Activated CD4-positive, alpha-beta T cell treated with anti-CD3 and anti-CD28 coated beads, Interleukin-2, amount 10 ng/mL, durations not matched to agents 7 days and 5 days (primary cell): ENCODE measurements at regions not wholly inside any gene's neighbourhood (a gene's known extent, or its start where the extent isn't known, plus 50 kb on each side); places are given as distances from the start of the nearest gene placed in this dataset.

Experiments
- CTCF ChIA-PET: fragments of 350-600 bp; sonication (Branson Sonifier 250); formaldehyde crosslinking; loops from one replicate; lab custom pipeline; 2021; ENCODE audit warnings: antibody characterized with exemption; lab: Charles Lee
- POLR2A ChIA-PET: fragments of 350-600 bp; sonication (Branson Sonifier 250); formaldehyde crosslinking; loops from one replicate; lab custom pipeline; 2021; ENCODE audit warnings: antibody characterized with exemption; lab: Charles Lee
- DNase-seq: peaks from one replicate; pipeline ENCODE4 v3.0.0-alpha.2; 2020
- H3K27ac Mint-ChIP-seq: one replicate; pipeline ENCODE4 v1.8.0; 2021; ENCODE audit warnings: mild to moderate bottlenecking, moderate library complexity, mixed read lengths
- H3K27me3 Mint-ChIP-seq: one replicate; pipeline ENCODE4 v1.8.0; 2021; ENCODE audit warnings: mixed read lengths
- H3K36me3 Mint-ChIP-seq: one replicate; pipeline ENCODE4 v1.8.0; 2021; ENCODE audit warnings: low read depth, mixed read lengths
- H3K4me1 Mint-ChIP-seq: one replicate; pipeline ENCODE4 v1.8.0; 2021; ENCODE audit warnings: mixed read lengths
- H3K4me3 Mint-ChIP-seq: one replicate; pipeline ENCODE4 v1.8.0; 2021; ENCODE audit warnings: mild to moderate bottlenecking, moderate library complexity, mixed read lengths
- H3K9me3 Mint-ChIP-seq: one replicate; pipeline ENCODE4 v1.8.0; 2021; ENCODE audit warnings: mixed read lengths

DNA sequence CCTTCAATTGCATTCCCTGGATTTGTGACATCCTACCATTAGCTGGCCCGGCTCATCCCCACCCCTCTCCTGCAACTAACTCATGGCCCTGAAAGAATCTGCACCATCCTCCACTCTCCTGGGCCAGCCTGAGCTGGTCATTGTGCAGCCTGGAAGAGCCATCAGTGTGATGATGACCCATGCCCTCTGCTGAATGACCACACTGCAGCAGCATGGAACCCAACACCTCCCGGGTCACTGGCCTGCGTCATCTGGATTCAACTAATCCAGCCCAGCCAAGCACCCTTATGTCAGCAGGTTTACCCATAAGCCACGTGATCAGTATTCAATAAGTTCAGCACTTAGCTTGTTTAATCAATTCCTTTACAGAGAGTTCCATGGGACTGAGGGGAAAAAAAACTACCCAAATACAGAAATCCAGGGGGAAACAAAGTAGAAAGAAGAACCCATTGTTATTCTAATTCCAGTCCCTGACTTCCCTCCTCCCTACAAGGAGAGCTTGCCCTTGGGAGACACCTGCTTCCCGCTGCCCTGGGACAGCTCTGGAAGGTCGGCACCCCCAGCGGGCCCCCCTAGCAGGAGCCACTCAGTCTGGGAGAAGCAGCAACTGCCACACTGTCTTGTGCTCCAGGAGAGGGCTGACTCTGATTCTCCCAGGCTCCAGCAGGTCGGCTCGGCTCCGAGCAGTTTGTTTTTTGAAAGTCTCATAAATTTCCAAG lies 309.1 kb upstream of the TLE3 start:
- Mint-ChIP-seq H3K9me3 (no peaks in the 10 kb centered on the region), H3K27ac (no peak overlapping the region), H3K36me3 (no peaks in the 10 kb centered on the region), H3K4me1 (no peaks in the 10 kb centered on the region), H3K27me3 (peaks cover 23% of the 10 kb centered on the region), H3K4me3 (no peak overlapping the region)
- DNase-seq: no peak
- CTCF ChIA-PET: interaction anchor here (1.3 to 1.9 kb wide), 3 partner anchors 13 to 81 kb away, joined by 3 to 4 read pairs (median 4); no protein-coding TSS in a partner anchor
- POLR2A ChIA-PET: no interaction called here

DNA sequence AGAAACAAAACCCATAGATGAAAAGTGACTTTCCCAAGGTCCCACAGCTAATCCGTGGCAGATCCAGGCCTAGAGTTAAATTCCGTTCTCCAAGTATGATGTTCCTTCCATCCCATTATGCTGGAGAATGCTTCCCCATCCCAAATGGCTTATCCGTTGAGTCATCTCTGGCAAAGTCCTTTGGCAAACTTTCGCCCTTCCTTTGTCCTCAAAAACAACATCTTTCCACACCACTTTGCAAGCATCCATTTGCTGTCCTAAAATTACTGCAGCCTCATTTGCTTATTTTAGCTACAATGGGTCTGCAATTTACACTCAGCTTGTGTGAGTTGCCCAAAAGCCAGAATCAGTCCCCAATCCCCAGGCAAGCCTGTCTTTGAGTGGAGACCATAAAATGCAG lies 304.0 kb upstream of the TLE3 start:
- H3K9me3 Mint-ChIP-seq: no peaks in the 10 kb centered on the region
- no peak overlapping the region for H3K4me3 Mint-ChIP-seq
- H3K27me3 Mint-ChIP-seq: peaks cover 24% of the 10 kb centered on the region
- no peak for DNase-seq
- no peaks in the 10 kb centered on the region for H3K36me3 Mint-ChIP-seq
- CTCF ChIA-PET: no interaction called here
- POLR2A ChIA-PET: no interaction called here
- no peaks in the 10 kb centered on the region for H3K4me1 Mint-ChIP-seq
- no peak overlapping the region for H3K27ac Mint-ChIP-seq

- Mint-ChIP-seq H3K9me3 (no peaks in the 10 kb centered on the region), H3K27me3 (peaks cover 28% of the 10 kb centered on the region), H3K36me3 (no peaks in the 10 kb centered on the region), H3K4me3 (no peak overlapping the region), H3K4me1 (no peaks in the 10 kb centered on the region), H3K27ac (no peak overlapping the region)
- DNase-seq: no peak
- ChIA-PET POLR2A (no interaction called here), CTCF (no interaction called here)
Observed at GRCh38 chr15:70400766-70401541, 303.2 kb upstream of the TLE3 start.

DNA sequence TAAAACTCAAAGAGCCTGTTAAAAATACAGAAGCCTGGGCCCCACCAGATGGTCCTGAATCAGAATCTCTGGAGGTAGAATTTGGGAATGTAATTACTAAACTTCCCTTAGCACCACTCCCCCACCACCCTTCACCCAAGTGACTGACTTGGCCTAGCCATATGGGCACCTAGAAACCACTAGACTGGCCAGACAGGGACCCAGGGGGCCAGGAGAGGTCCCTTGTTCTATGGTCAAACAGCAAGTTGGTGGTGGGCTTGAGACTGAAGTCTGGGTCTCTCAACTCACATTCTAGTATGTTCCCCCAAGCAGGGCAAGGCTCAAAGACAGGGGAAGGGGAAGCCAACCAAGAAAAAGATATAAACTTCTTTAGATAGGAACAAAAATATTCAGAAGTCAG lies 301.5 kb upstream of the TLE3 start:
- no peaks in the 10 kb centered on the region for H3K36me3 Mint-ChIP-seq
- no peaks in the 10 kb centered on the region for H3K4me1 Mint-ChIP-seq
- H3K27me3 Mint-ChIP-seq: peaks cover 36% of the 10 kb centered on the region
- no peak overlapping the region for H3K27ac Mint-ChIP-seq
- H3K4me3 Mint-ChIP-seq: no peak overlapping the region
- DNase-seq: no peak
- no peaks in the 10 kb centered on the region for H3K9me3 Mint-ChIP-seq
- POLR2A ChIA-PET: no interaction called here
- CTCF ChIA-PET: no interaction called here

- DNase-seq: no peak
- Mint-ChIP-seq H3K27ac (no peak overlapping the region), H3K4me3 (no peak overlapping the region), H3K4me1 (no peaks in the 10 kb centered on the region), H3K36me3 (no peaks in the 10 kb centered on the region), H3K9me3 (no peaks in the 10 kb centered on the region), H3K27me3 (peaks cover 36% of the 10 kb centered on the region)
- CTCF ChIA-PET: no interaction called here
- POLR2A ChIA-PET: no interaction called here
Observed at GRCh38 chr15:70398694-70399093, 301.0 kb upstream of the TLE3 start.

DNA sequence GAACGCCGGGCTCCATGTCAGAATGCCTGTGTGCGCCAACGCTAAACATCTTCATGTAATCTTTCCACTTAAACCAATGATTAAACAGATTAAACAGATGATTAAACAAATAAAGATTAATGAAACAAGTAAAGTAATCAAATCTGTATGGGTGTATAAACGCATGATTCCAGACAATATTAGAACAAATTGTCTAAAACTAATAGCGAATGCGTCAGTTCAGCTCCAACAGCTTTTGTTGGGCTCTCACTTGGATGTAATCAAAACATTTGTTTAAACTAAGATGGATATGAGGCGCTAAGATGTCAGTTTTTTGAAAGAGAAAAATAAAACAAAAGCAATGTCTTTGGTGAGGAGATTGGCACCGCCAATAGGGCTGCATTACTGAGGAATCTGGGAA lies 299.1 kb upstream of the TLE3 start:
- H3K4me3 Mint-ChIP-seq: no peak overlapping the region
- ChIA-PET CTCF (interaction anchor here (0.7 kb wide), 1 partner anchor 34 kb away, joined by 3 read pairs; no protein-coding TSS in a partner anchor), POLR2A (no interaction called here)
- H3K4me1 Mint-ChIP-seq: no peaks in the 10 kb centered on the region
- H3K27me3 Mint-ChIP-seq: peaks cover 29% of the 10 kb centered on the region
- H3K27ac Mint-ChIP-seq: no peak overlapping the region
- H3K9me3 Mint-ChIP-seq: no peaks in the 10 kb centered on the region
- DNase-seq: no peak
- no peaks in the 10 kb centered on the region for H3K36me3 Mint-ChIP-seq

- Mint-ChIP-seq H3K36me3 (no peaks in the 10 kb centered on the region), H3K4me1 (no peaks in the 10 kb centered on the region), H3K9me3 (no peaks in the 10 kb centered on the region), H3K27ac (no peak overlapping the region), H3K27me3 (peaks cover 26% of the 10 kb centered on the region), H3K4me3 (no peak overlapping the region)
- ChIA-PET POLR2A (no interaction called here), CTCF (interaction anchor here (1.0 kb wide), 1 partner anchor 23 kb away, joined by 3 read pairs; no protein-coding TSS in a partner anchor)
- DNase-seq: no peak
Observed at GRCh38 chr15:70395164-70395563, 297.4 kb upstream of the TLE3 start.

- no peaks in the 10 kb centered on the region for H3K4me1 Mint-ChIP-seq
- peaks cover 18% of the 10 kb centered on the region for H3K27me3 Mint-ChIP-seq
- H3K9me3 Mint-ChIP-seq: no peaks in the 10 kb centered on the region
- no peak overlapping the region for H3K4me3 Mint-ChIP-seq
- DNase-seq: no peak
- no peaks in the 10 kb centered on the region for H3K36me3 Mint-ChIP-seq
- CTCF ChIA-PET: no interaction called here
- no peak overlapping the region for H3K27ac Mint-ChIP-seq
- POLR2A ChIA-PET: no interaction called here
Observed at GRCh38 chr15:70390723-70391122, 293.0 kb upstream of the TLE3 start.

DNA sequence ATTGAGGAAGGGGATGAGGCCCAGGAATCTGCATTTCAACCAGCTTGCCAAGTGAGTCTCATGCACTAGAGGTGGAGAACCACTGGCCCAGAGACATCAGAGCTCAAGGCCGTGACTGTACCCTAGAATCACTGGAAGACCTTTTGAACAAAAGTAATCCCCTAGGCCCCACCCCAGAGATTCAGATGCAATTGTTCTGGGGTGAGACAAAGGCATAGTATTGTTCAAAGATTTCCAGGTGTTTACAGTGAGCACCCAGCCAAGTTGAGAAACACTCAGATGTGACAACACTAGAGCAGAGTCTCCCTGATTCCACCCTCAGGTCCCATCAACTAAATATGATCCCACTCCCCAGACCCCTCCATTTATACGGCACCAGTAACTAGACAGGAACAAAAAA lies 290.3 kb upstream of the TLE3 start:
- H3K27me3 Mint-ChIP-seq: peaks cover 8% of the 10 kb centered on the region
- ChIA-PET CTCF (interaction anchor here (0.7 kb wide), 1 partner anchor 263 kb away, joined by 3 read pairs; no protein-coding TSS in a partner anchor), POLR2A (no interaction called here)
- H3K9me3 Mint-ChIP-seq: no peaks in the 10 kb centered on the region
- no peak overlapping the region for H3K27ac Mint-ChIP-seq
- H3K4me3 Mint-ChIP-seq: no peak overlapping the region
- H3K36me3 Mint-ChIP-seq: no peaks in the 10 kb centered on the region
- DNase-seq: no peak
- no peaks in the 10 kb centered on the region for H3K4me1 Mint-ChIP-seq

GRCh38 chr15:70387081-70387480 lies 289.4 kb upstream of the TLE3 start:
- Mint-ChIP-seq H3K27ac (no peak overlapping the region), H3K4me3 (no peak overlapping the region), H3K27me3 (peaks cover 8% of the 10 kb centered on the region), H3K36me3 (no peaks in the 10 kb centered on the region), H3K9me3 (no peaks in the 10 kb centered on the region), H3K4me1 (no peaks in the 10 kb centered on the region)
- DNase-seq: no peak
- ChIA-PET POLR2A (no interaction called here), CTCF (no interaction called here)

- Mint-ChIP-seq H3K27me3 (peaks cover 4% of the 10 kb centered on the region), H3K4me3 (no peak overlapping the region), H3K27ac (no peak overlapping the region), H3K36me3 (no peaks in the 10 kb centered on the region), H3K4me1 (no peaks in the 10 kb centered on the region), H3K9me3 (no peaks in the 10 kb centered on the region)
- POLR2A ChIA-PET: no interaction called here
- CTCF ChIA-PET: no interaction called here
- DNase-seq: no peak
Observed at GRCh38 chr15:70385711-70386110, 288.0 kb upstream of the TLE3 start.

GRCh38 chr15:70385052-70385451 lies 287.3 kb upstream of the TLE3 start:
- Mint-ChIP-seq H3K4me3 (no peak overlapping the region), H3K27me3 (peaks cover 3% of the 10 kb centered on the region), H3K4me1 (no peaks in the 10 kb centered on the region), H3K27ac (no peak overlapping the region), H3K36me3 (no peaks in the 10 kb centered on the region), H3K9me3 (no peaks in the 10 kb centered on the region)
- no peak for DNase-seq
- CTCF ChIA-PET: no interaction called here
- POLR2A ChIA-PET: no interaction called here

DNA sequence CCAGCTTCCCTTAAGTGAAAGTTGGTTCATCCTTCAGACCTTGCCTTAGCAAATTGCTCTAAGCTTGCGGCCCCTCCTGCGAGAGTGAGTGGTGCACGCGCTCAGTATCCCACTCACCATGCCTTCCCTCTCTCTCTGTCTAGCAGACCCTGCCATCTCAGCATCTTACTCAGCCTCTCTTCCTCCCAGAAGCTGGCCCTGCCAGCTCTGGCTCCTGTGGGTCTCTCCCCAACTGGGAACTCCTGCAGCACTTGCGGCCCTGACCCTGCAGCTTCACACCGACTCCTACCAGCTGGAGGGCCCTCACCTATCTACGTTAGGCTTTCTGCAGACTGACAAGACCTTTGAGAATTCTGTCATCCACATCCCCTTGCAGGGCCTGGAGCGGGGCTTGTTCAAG lies 286.1 kb upstream of the TLE3 start:
- Mint-ChIP-seq H3K4me1 (no peaks in the 10 kb centered on the region), H3K27me3 (peaks cover 3% of the 10 kb centered on the region), H3K27ac (no peak overlapping the region), H3K4me3 (no peak overlapping the region), H3K36me3 (no peaks in the 10 kb centered on the region), H3K9me3 (no peaks in the 10 kb centered on the region)
- ChIA-PET CTCF (no interaction called here), POLR2A (no interaction called here)
- DNase-seq: no peak
